HG02763 (cell line): ENCODE measurements at regions not wholly inside any gene's neighbourhood (a gene's known extent, or its start where the extent isn't known, plus 50 kb on each side); places are given as distances from the start of the nearest gene placed in this dataset.
"Not testable (repeated sequence)": the region's sequence is repeated elsewhere in the genome, so short reads cannot be mapped to it uniquely, and the experiment has no call there.

Experiments used
- ATAC-seq: cut with Tn5 transposase; IDR thresholded peaks from one replicate; pipeline ENCODE4 v1.9.1; 2021; ENCODE audit warnings: mild to moderate bottlenecking, moderate library complexity; ENCODE audit not compliant: unreplicated experiment

- ATAC-seq = no peak
These were observed 500.1 kb upstream of the MARCKS start for GRCh38 chr6:113357041-113357440.

DNA sequence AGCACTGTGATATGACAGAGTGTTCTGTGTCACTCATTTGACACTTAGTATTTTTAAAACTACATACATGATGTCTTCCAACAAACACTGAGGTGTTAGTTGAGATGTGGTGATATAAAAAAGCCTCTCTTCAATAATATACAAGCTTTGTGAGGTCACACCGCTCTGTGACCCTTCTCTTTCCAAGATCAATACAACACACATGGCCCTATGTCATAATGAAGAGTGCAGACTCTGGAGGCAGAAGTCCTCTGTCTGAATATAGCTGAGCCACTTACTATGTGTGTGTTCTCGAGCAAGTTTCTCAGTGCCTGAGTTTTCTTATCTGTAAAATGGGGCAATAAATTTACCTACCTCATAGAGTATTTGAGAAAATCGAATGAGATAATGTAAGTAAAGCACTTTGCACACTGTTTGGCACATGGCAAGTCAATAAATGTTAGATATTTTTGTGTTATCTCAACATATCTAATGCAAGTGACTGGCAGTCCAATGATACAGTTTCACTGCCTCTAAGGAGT is 499.0 kb upstream of the MARCKS start:
- no peak for ATAC-seq

DNA sequence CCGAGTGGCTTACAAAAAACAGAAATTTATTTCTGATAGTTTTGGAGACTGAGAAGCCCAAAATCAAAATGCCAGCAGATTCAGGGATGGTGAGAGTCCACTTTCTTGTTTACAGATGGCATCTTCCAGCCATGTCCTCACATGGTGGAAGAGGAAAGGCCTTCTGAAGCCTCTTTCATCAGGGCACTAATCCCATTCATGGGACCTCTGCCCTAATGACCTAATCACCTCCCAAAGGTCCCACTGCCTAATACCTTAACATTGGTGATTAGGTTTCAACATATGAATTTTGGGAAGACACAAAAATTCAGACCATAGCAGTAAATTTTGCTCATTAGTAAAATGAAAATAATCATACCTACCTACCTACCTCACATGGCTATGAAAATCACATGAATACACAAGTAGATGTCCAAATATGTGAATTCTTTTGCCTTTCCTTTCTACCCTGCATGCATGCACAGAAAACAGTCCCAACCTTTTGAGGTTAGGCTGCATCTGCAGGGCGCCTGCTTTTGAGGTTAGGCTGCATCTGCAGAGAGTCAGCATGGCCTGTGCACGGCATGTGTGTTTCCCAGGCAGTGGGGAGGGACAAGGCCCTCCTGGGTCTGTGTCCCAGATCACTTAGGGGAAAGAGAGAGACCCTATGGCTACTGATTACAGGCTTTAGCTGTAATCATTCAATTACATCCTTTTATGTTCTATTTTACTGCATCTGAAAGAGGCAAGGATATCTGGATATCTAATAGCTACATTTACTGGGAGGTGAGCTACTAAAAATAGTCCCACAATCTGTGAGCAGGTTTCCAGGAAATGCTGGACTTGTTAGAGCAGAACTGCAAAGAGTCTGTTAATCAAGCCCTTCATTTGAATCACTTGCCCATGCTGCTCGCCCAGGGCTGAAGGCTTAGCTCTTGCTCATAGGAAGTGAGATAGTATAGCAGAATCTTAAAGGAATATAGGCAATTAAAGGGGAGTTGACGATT is 497.7 kb upstream of the MARCKS start:
- no peak for ATAC-seq

DNA sequence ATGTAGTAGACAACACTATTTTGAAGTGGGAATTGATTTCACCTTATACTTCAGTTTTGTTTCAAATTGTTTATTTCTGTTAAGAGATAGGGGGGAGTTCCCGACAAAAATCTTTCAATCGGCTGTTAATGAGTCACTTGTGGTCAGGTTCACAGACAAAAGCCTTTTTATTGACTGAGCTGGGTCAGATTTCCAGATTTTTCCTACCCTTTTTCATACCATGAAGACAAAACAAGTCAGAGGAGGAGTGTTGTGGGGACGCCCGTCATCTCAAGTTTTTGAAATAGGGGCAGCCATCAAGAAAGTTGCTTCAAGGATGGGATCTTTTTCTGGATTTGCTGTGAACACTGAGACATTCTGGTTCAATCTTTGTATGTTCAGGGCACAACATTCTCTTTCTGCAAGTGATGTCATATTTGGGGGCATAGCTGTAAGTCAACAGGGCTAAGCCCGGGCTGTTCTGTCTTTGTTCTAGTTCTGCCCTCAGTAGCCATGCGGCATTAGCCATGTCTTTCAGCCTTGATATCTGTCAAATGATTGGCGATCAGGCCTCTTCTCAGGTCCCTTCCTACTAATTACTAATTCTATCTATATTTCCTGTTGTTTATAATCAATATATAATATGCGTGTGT is 496.0 kb upstream of the MARCKS start:
- ATAC-seq = no peak

GRCh38 chr6:113362301-113363047 is 494.7 kb upstream of the MARCKS start:
- no peak for ATAC-seq

GRCh38 chr6:113363048-113363798 is 493.9 kb upstream of the MARCKS start:
- ATAC-seq = no peak

DNA sequence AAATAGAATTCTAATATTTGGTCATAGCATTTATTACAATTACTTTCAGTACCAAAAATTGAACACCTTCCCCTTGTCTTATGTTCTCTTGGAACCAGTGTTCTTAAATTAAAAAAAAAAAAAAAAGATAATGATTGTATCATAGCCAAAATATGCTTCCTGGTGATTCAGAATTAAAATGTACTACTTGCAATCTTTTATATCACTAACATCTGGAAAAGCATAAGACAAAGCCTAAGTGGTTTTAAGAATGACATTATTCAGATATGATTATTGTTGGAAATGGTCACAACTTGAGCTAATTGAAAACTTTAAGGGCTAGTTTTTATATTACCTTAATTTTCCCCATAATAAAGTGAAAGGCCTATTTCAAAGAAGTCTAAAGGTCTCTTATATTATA is 493.3 kb upstream of the MARCKS start:
- ATAC-seq = no peak

DNA sequence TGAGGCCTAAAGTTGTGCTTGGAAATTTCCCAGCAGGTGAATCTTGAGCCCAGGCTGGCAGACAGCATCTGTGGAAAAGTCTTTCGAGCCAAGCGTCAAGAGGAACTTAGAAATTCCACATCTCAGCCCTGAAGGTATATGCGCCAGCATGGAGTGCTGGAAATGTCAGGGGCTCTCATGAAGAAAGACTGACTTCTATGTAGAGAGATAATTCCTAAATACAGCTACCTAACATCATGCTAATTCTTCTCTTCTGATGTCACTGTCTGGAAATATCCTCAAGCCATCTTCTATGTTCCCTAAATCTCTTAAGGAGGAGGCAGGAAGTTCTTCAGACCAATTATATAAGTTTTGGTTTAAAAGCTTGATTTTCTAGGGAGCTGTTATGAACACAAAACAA is 492.4 kb upstream of the MARCKS start:
- ATAC-seq = no peak

GRCh38 chr6:113365191-113365590 is 492.0 kb upstream of the MARCKS start:
- no peak for ATAC-seq

- ATAC-seq = no peak
These were observed 490.6 kb upstream of the MARCKS start for GRCh38 chr6:113366505-113366904.

DNA sequence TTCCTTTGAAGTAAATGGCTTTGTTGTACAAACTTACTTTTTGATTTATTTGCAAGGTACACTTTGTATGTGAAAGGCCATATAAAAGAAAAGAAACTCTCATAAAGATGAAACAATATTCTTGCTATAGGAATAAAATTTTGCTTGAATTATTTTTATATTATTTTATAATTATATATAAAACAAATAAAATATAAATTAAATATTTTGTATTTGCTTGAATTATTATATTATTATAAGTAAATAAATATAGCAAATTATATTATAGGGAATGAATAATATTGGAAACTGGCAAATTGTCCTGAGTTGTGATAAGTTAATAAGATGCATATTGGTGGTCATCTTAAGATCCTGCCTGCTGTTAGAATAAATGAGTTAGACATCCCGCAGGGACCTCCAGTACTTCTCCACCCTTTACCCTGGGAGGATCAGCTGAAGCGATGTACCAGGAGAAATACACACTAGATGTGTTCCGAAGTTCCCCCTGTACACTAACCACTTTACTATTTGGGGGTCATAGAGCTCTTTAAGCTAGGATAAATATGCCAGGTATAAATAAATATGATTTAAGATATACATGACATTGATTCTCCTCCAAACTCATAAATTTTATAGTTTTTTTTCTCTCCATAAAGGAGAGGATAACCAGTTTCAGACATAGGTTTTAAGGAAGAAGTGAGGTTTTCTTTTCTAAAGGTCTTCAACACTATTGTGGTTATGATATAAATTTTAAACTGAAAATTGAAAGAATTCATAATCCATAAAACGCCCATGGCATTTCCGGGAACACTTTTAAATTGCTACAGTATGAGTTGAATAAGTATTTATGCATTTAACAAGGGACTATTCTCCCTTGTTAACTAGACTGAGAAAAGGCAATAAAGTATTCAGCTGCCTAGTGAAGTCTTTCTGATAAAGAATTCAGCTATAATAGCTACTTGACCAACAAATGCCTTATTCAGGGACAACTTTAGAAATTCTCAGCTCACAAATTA is 486.3 kb upstream of the MARCKS start:
- no peak for ATAC-seq

DNA sequence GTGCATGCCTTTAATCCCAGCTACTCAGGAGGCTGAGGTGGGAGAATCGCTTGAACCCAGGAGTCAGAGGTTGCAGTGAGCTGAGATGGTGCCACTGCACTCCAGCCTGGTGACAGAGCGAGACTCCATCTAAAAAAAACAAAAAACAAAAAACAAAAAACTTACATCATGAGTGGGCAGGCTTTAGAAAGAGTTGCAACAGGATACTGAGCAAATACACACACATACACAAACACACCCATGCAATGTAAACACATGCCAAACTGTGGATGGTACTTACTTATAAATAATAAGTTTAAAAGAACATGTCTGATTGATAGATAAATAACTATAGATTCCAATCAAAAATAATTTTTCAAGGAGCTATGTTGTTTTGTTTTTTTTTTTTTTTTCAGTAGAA is 481.7 kb upstream of the MARCKS start:
- ATAC-seq = not testable (repeated sequence)

DNA sequence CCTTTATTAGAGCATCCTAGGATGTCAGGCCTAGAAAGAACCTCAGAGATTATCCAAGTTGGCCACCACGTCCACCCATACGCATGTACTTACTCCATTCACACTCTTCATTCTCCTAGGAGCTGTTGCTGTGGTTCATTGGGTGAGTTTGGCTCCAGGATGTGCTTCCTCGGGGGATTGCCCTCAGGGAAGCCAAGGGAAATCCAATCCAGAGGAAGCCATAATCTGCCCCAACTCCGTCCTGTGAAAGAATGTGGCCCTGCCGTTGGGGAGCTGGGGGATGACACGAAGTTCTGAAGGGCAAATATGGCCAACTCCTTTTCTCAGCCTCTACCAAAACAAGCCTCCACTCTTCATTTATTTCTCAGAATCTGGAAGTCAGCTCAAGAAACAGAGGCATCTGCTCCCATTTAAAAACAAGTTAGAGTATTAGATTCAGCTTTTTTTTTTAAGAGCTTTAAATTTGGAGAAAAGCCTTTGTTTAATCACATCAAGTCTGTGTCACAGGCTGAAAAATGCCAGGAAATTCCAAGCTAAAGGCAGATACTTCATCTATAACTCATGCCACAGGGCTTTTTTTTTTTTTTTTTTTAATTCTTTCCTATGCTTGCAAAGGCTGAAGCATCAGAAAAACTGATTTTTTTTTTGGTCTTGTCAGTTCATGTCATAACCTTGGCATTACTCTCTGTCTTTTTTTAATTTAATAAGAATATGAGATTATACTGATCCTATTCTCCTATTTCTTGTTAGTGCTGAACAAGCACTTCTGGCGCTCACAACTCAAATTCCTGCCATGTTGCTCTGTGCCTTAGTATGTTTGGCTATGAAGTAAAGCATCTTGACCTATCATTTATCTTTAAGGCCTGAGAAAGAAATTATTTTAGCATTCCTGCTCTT is 480.9 kb upstream of the MARCKS start:
- ATAC-seq = no peak

DNA sequence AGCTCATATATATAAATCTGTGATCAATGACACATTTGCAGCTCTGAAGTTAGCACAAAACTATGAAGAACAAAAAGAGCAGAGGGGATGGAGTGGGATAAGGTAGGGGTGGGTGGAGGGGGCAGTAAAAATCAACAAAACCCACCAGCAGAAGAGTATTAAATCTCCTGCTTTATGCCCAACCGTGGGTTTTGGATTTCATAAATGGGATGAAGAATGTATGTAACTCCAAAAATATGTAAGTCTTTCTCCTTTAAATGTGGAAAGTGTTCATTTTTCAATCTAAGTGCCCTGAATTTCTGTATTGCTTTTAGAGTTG is 480.3 kb upstream of the MARCKS start:
- ATAC-seq = no peak

- ATAC-seq = peak; percentile 46
These were observed 479.7 kb upstream of the MARCKS start for GRCh38 chr6:113377362-113377942.

DNA sequence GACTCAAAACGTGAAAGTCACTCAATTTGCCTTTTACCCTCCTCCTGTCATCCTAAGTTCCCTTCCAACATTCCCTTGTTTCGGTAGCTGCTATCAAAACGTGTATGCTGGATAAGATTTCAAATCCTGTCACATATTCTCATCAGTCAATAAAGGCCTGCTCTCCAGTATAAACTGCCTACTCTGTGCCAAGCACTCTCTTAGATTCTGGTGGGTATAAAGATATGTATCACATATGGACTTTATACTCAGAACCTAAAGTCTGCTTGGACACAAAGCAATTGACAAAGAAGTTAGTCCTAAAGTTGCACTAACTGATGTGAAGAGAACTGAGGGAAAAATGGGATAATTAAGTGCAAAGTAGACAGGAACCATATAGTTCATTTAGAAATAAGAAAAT is 476.6 kb upstream of the MARCKS start:
- ATAC-seq = no peak

DNA sequence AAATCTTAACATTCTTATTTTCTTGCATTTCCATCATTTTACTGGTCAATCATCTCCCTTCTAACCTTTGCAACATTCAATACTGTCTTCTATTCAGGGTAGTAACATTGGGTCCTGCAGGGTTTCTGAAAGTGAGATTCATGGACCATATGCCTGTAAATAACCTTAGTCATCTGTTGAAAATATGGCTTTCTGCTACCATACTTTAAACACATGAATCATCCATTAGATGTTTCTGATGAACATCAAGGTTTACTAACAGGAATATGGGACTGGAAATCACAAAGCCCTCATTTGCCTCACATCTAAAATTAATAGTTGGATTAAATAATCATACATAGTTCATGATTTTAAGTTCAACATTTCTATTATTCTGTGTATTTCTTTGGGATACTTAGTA is 475.9 kb upstream of the MARCKS start:
- ATAC-seq = no peak

- ATAC-seq = peak; percentile 89
These were observed 475.2 kb upstream of the MARCKS start for GRCh38 chr6:113381959-113382358.
